Panc1 (cell line): ENCODE measurements at regions not wholly inside any gene's neighbourhood (a gene's known extent, or its start where the extent isn't known, plus 50 kb on each side); places are given as distances from the start of the nearest gene placed in this dataset.

Experiments
- ATAC-seq: fragments of 200-7000 bp; cut with Tn5 transposase; 2 replicates; pipeline ENCODE4 v1.9.1; 2020; ENCODE audit warnings: mild to moderate bottlenecking, moderate library complexity
- BruUV-seq: library from RNA; stranded (reverse); fragments of 400-500 nt; replicated peaks from 2 replicates; lab custom pipeline; 2021; lab: Mats Ljungman, UMichigan
- CTCF ChIA-PET: fragments of 300-600 bp; sonication (Branson Sonifier 250); formaldehyde crosslinking; loops from one replicate; lab custom pipeline; 2022; ENCODE audit warnings: antibody characterized with exemption; lab: Charles Lee
- POLR2A ChIA-PET: fragments of 300-600 bp; sonication (Branson Sonifier 250); formaldehyde crosslinking; loops from one replicate; lab custom pipeline; 2022; ENCODE audit warnings: antibody characterized with exemption; lab: Charles Lee
- DNase-seq: peaks from one replicate; pipeline ENCODE4 v3.0.0-alpha.2; 2010; ENCODE audit warnings: low read depth, low spot score
- H3K27ac ChIP-seq: 2 replicates; pipeline ENCODE4 v1.5.1; 2011; ENCODE audit warnings: mild to moderate bottlenecking, low read length, inconsistent platforms
- H3K27me3 ChIP-seq: fragments of 200-500 bp; sonication (Bioruptor generic); 2 replicates; pipeline ENCODE4 v1.6.0; 2014; ENCODE audit warnings: low read length, inconsistent platforms; ENCODE audit not compliant: control insufficient read depth, insufficient read depth
- H3K36me3 ChIP-seq: fragments of 200-500 bp; sonication (Bioruptor generic); 2 replicates; pipeline ENCODE4 v1.5.1; 2014; ENCODE audit warnings: inconsistent platforms, mild to moderate bottlenecking, low read length, moderate library complexity; ENCODE audit not compliant: control insufficient read depth, insufficient read depth
- H3K4me1 ChIP-seq: 2 replicates; pipeline ENCODE4 v1.5.1; 2011; ENCODE audit warnings: inconsistent platforms, mild to moderate bottlenecking, low read length, moderate library complexity; ENCODE audit not compliant: control insufficient read depth, insufficient read depth
- H3K4me3 ChIP-seq, 2 experiments: 2 replicates each; pipeline ENCODE4 v1.5.1; 2011 to 2012; ENCODE audit warnings: low read depth in 2 of 2, low read length in 2 of 2, mild to moderate bottlenecking in 2 of 2, inconsistent platforms in 1 of 2, moderate library complexity in 1 of 2
- H3K9me3 ChIP-seq: fragments of 200-500 bp; sonication (Bioruptor generic); 2 replicates; pipeline ENCODE4 v1.5.1; 2014; ENCODE audit warnings: low read depth, mild to moderate bottlenecking, inconsistent platforms, low read length, moderate library complexity; ENCODE audit not compliant: control insufficient read depth, insufficient read depth
- POLR2AphosphoS5 ChIP-seq: IDR thresholded peaks from 2 replicates; pipeline ENCODE4 v1.6.1; 2012; ENCODE audit warnings: mild to moderate bottlenecking, low read depth, low read length, moderate library complexity
- SIN3A ChIP-seq: IDR thresholded peaks from 2 replicates; pipeline ENCODE4 v1.6.1; 2012; ENCODE audit warnings: low read depth, mild to moderate bottlenecking, low read length, moderate library complexity, borderline replicate concordance; ENCODE audit not compliant: insufficient read depth
- TCF7L2 ChIP-seq: IDR thresholded peaks from 2 replicates; pipeline ENCODE4 v1.6.1; 2011; ENCODE audit warnings: mild to moderate bottlenecking, low read depth, low read length, inconsistent platforms
- in situ Hi-C: cut with HindIII; loops from 2 replicates; pipeline ENCODE4 v1.10.0; 2016; ENCODE audit warnings: low sequenced_read_pairs, low pct_unique_long_range_greater_than_20kb
- intact Hi-C: fragments of 100-400 bp; cut with micrococcal nuclease; formaldehyde crosslinking; loops from one replicate; pipeline ENCODE4 v1.10.0; 2022; ENCODE audit not compliant: unreplicated experiment
- TF ChIP-seq, protein P1 (sequence below): fragments of 450-650 bp; IDR thresholded peaks from 2 replicates; pipeline ENCODE4 v1.5.1; 2017; ENCODE audit warnings: mild to moderate bottlenecking
- TF ChIP-seq, protein P2 (sequence below), 2 experiments: IDR thresholded peaks; 2 replicates each; pipeline ENCODE4 v1.6.1; 2011 to 2012; ENCODE audit warnings: low read depth in 2 of 2, control low read depth in 1 of 2, low read length in 1 of 2, mild to moderate bottlenecking in 1 of 2, moderate library complexity in 1 of 2; ENCODE audit not compliant: insufficient read depth in 1 of 2

DNA sequence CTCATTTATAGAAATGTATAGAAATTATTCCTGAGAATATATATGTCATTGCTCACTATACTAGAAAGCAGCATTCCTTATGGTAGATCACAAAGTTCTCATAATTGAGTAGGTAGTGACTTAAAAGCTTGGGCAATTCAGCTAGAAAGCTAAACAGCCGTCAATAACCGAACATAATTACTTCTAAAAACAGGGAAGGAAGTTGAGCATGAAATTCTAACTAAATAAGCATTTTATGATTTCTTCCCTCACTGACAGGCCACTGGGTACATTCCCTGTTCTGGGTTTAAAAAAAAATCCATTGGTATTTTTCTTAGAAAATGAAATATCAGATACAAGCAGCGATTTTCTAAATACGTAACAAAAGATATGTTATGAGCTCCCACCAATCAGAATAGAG lies 91.1 kb upstream of the DAB2 start:
- H3K9me3 ChIP-seq = no peaks in the 10 kb centered on the region
- no peak overlapping the region for H3K4me3 ChIP-seq
- intact Hi-C loops = no loop called here
- no peaks in the 10 kb centered on the region for H3K4me1 ChIP-seq
- in situ Hi-C loops = no loop called here
- no peaks in the 10 kb centered on the region for H3K27me3 ChIP-seq
- ATAC-seq = no peak
- H3K36me3 ChIP-seq = no peaks in the 10 kb centered on the region; the same call in 1 of the 2 replicates
- TF ChIP-seq, protein P1, sequence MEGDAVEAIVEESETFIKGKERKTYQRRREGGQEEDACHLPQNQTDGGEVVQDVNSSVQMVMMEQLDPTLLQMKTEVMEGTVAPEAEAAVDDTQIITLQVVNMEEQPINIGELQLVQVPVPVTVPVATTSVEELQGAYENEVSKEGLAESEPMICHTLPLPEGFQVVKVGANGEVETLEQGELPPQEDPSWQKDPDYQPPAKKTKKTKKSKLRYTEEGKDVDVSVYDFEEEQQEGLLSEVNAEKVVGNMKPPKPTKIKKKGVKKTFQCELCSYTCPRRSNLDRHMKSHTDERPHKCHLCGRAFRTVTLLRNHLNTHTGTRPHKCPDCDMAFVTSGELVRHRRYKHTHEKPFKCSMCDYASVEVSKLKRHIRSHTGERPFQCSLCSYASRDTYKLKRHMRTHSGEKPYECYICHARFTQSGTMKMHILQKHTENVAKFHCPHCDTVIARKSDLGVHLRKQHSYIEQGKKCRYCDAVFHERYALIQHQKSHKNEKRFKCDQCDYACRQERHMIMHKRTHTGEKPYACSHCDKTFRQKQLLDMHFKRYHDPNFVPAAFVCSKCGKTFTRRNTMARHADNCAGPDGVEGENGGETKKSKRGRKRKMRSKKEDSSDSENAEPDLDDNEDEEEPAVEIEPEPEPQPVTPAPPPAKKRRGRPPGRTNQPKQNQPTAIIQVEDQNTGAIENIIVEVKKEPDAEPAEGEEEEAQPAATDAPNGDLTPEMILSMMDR = no peak
- TF ChIP-seq TCF7L2 = no peak
- TF ChIP-seq, protein P2, sequence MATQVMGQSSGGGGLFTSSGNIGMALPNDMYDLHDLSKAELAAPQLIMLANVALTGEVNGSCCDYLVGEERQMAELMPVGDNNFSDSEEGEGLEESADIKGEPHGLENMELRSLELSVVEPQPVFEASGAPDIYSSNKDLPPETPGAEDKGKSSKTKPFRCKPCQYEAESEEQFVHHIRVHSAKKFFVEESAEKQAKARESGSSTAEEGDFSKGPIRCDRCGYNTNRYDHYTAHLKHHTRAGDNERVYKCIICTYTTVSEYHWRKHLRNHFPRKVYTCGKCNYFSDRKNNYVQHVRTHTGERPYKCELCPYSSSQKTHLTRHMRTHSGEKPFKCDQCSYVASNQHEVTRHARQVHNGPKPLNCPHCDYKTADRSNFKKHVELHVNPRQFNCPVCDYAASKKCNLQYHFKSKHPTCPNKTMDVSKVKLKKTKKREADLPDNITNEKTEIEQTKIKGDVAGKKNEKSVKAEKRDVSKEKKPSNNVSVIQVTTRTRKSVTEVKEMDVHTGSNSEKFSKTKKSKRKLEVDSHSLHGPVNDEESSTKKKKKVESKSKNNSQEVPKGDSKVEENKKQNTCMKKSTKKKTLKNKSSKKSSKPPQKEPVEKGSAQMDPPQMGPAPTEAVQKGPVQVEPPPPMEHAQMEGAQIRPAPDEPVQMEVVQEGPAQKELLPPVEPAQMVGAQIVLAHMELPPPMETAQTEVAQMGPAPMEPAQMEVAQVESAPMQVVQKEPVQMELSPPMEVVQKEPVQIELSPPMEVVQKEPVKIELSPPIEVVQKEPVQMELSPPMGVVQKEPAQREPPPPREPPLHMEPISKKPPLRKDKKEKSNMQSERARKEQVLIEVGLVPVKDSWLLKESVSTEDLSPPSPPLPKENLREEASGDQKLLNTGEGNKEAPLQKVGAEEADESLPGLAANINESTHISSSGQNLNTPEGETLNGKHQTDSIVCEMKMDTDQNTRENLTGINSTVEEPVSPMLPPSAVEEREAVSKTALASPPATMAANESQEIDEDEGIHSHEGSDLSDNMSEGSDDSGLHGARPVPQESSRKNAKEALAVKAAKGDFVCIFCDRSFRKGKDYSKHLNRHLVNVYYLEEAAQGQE (IDR thresholded peaks at IDR 0.05; ENCODE audit: insufficient read depth in 1 of 2, low read depth in 2 of 2, low read length in 1 of 2) = no peak
- TF ChIP-seq SIN3A = no peak
- TF ChIP-seq POLR2AphosphoS5 = no peak
- ChIA-PET POLR2A (no interaction called here), CTCF (interaction anchor here (0.6 kb wide), 1 partner anchor 320 kb away, joined by 6 read pairs; no protein-coding TSS in a partner anchor)
- no peak for DNase-seq
- H3K27ac ChIP-seq = no peak overlapping the region
- BruUV-seq = no TSS peak

DNA sequence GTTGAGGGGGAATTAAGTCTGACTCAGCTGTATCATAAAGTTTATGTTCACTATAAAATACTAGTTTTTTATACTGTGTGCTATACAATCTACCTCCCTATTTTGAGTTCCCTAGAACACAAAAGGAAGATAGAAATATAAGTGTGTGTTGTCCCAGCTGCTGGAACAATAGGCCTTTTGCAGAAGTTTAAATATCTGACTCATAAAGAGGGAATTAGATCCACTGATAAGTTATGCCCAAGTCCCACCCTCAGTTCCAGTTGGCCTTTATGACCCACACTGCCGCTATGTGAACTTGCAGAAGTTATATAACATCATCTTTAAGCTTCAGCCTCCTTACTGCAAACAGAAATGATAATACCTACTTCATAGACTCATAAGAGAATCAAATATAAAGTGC lies 88.5 kb upstream of the DAB2 start:
- H3K36me3 ChIP-seq = no peaks in the 10 kb centered on the region; the same call in 1 of the 2 replicates
- CTCF ChIA-PET = no interaction called here

More for the DNA sequence above, 88.5 kb upstream of the DAB2 start:
- ATAC-seq (no peak), DNase-seq (no peak)
- BruUV-seq = no TSS peak
- TF ChIP-seq, protein P2 (IDR thresholded peaks at IDR 0.05; ENCODE audit: insufficient read depth in 1 of 2, low read depth in 2 of 2, low read length in 1 of 2) = no peak
- TF ChIP-seq TCF7L2 (no peak), SIN3A (no peak), POLR2AphosphoS5 (no peak)
- TF ChIP-seq, protein P1 = no peak
- in situ Hi-C loops = no loop called here
- Histone ChIP-seq H3K27ac (no peak overlapping the region), H3K9me3 (no peaks in the 10 kb centered on the region), H3K4me3 (no peak overlapping the region), H3K27me3 (peaks cover 4% of the 10 kb centered on the region), H3K4me1 (no peaks in the 10 kb centered on the region)
- POLR2A ChIA-PET = no interaction called here
- intact Hi-C loops = no loop called here
